NOMO-1 (cell line): ENCODE measurements at regions not wholly inside any gene's neighbourhood (a gene's known extent, or its start where the extent isn't known, plus 50 kb on each side); places are given as distances from the start of the nearest gene placed in this dataset.

ENCODE experiments used
- DNase-seq, 2 experiments: peaks; one replicate each; lab custom pipeline; 2025; ENCODE audit not compliant: unreplicated experiment in 2 of 2; lab: John Stamatoyannopoulos, UW

GRCh38 chr20:39480276-39481043 lies 518.3 kb downstream of the DHX35 start:
- no peak for DNase-seq

- no peak for DNase-seq
These were observed 517.2 kb downstream of the DHX35 start for GRCh38 chr20:39479196-39479810.

GRCh38 chr20:39474879-39475278 lies 512.7 kb downstream of the DHX35 start:
- no peak for DNase-seq

GRCh38 chr20:39473536-39473935 lies 511.4 kb downstream of the DHX35 start:
- no peak for DNase-seq

GRCh38 chr20:39468703-39469102 lies 506.6 kb downstream of the DHX35 start:
- DNase-seq, result no peak

GRCh38 chr20:39464238-39464637 lies 502.1 kb downstream of the DHX35 start:
- no peak for DNase-seq

- no peak for DNase-seq
These were observed 500.3 kb downstream of the DHX35 start for GRCh38 chr20:39462416-39462945.

GRCh38 chr20:39458452-39458851 lies 496.3 kb downstream of the DHX35 start:
- DNase-seq, result no peak

- no peak for DNase-seq
These were observed 491.7 kb downstream of the DHX35 start for GRCh38 chr20:39453890-39454289.

- no peak for DNase-seq
These were observed 490.6 kb downstream of the DHX35 start for GRCh38 chr20:39452583-39453340.

GRCh38 chr20:39451386-39451785 lies 489.2 kb downstream of the DHX35 start:
- DNase-seq, result no peak

- no peak for DNase-seq
These were observed 484.3 kb downstream of the DHX35 start for GRCh38 chr20:39446397-39446796.

- no peak for DNase-seq
These were observed 483.0 kb downstream of the DHX35 start for GRCh38 chr20:39445095-39445494.

- no peak for DNase-seq
These were observed 471.3 kb downstream of the DHX35 start for GRCh38 chr20:39433466-39433865.

GRCh38 chr20:39431091-39431880 lies 469.1 kb downstream of the DHX35 start:
- DNase-seq, result no peak

GRCh38 chr20:39429726-39430125 lies 467.6 kb downstream of the DHX35 start:
- no peak for DNase-seq

GRCh38 chr20:39424962-39425678 lies 463.0 kb downstream of the DHX35 start:
- DNase-seq, result no peak

- no peak for DNase-seq
These were observed 459.5 kb downstream of the DHX35 start for GRCh38 chr20:39421571-39422105.

GRCh38 chr20:39412091-39412490 lies 449.9 kb downstream of the DHX35 start:
- no peak for DNase-seq

- DNase-seq, result no peak
These were observed 437.3 kb downstream of the DHX35 start for GRCh38 chr20:39399463-39399862.
